Spleen (tissue), 11 donors: ENCODE measurements at regions not wholly inside any gene's neighbourhood (a gene's known extent, or its start where the extent isn't known, plus 50 kb on each side); places are given as distances from the start of the nearest gene placed in this dataset.

ENCODE experiments used
- DNase-seq: peaks from one replicate; pipeline ENCODE4 v3.0.0-alpha.2; 2020
- H3K27ac ChIP-seq, 8 donors: fragments of 200-600 bp; sonication (generic) in 7 of 8; 1 replicate in 4 of 8; 2 replicates in 4 of 8; pipeline versions ENCODE4 v1.5.0 to v1.8.0; 2016 to 2021; ENCODE audit warnings: inconsistent platforms in 4 of 8, mild to moderate bottlenecking in 4 of 8, moderate library complexity in 1 of 8
- H3K27me3 ChIP-seq, 7 donors: fragments of 200-600 bp; sonication (generic) in 6 of 7; replicated peaks in 1 of 7; 1 replicate in 4 of 7; 2 replicates in 3 of 7; pipeline versions ENCODE4 v1.5.0 to v1.8.0; 2016 to 2021; ENCODE audit warnings: inconsistent platforms in 3 of 7, mild to moderate bottlenecking in 1 of 7
- H3K36me3 ChIP-seq, 6 donors: fragments of 200-600 bp; sonication (generic) in 5 of 6; 1 replicate in 4 of 6; 2 replicates in 2 of 6; pipeline versions ENCODE4 v1.5.0 to v1.8.0; 2016 to 2021; ENCODE audit warnings: inconsistent platforms in 2 of 6
- H3K4me1 ChIP-seq, 6 donors: fragments of 200-600 bp; sonication (generic) in 5 of 6; 1 replicate in 3 of 6; 2 replicates in 3 of 6; pipeline versions ENCODE4 v1.5.0 to v1.8.0; 2016 to 2021; ENCODE audit warnings: inconsistent platforms in 3 of 6
- H3K4me3 ChIP-seq, 8 donors: fragments of 200-600 bp; sonication (generic) in 7 of 8; 1 replicate in 4 of 8; 2 replicates in 4 of 8; pipeline versions ENCODE4 v1.5.0 to v1.8.0; 2016 to 2021; ENCODE audit warnings: inconsistent platforms in 4 of 8, mild to moderate bottlenecking in 4 of 8, moderate library complexity in 2 of 8
- H3K9me3 ChIP-seq, 8 donors: fragments of 200-600 bp; sonication (generic) in 7 of 8; 1 replicate in 4 of 8; 2 replicates in 4 of 8; pipeline versions ENCODE4 v1.5.0 to v1.8.0; 2016 to 2021; ENCODE audit warnings: inconsistent platforms in 4 of 8
- POLR2A ChIP-seq, 3 donors: fragments of 450-650 bp; IDR thresholded peaks; one replicate each; pipeline ENCODE4 v1.5.1; 2017; ENCODE audit warnings: antibody characterized with exemption in 3 of 3, mild to moderate bottlenecking in 1 of 3
- POLR2AphosphoS5 ChIP-seq, 3 donors: sonication (generic); formaldehyde crosslinking; IDR thresholded peaks; one replicate each; pipeline ENCODE4 v1.5.1; 2017; ENCODE audit warnings: antibody characterized with exemption in 3 of 3
- WGBS, 5 donors: extraction: QIAGEN DNeasy Blood & Tissue Kit in 3 of 5; methylation state at CpG; one replicate each; pipeline versions ENCODE4 v1.1.5 to v1.1.7; 2013 to 2018; 5-methylcytosine and 5-hydroxymethylcytosine counted together
- intact Hi-C: fragments of 100-400 bp; cut with DNase I; formaldehyde crosslinking; loops from one replicate; pipeline ENCODE4 v1.15.0; 2023; ENCODE audit warnings: low total_unique reads
- TF ChIP-seq, protein P1 (sequence below), 11 experiments: fragments of 200-600 bp in 7 of 11; fragments of 450-650 bp in 4 of 11; sonication (generic) in 4 of 11; IDR thresholded peaks in 8 of 11; conservative IDR thresholded peaks in 3 of 11; 1 replicate in 7 of 11; 2 replicates in 4 of 11; pipeline versions ENCODE4 v1.4.0 to v1.8.0; 2016 to 2021; ENCODE audit warnings: antibody characterized with exemption in 11 of 11, inconsistent platforms in 4 of 11, mild to moderate bottlenecking in 1 of 11
- donor health status: healthy with polysubstance abuse.
- donor health status: DM: no; HTN: no; CAD: no; lungs with moderate emphysema.
- donor health status: DM: no; HTN: no; CAD: no.
- donor health status: Bipolar disorder and iron deficiency.
- donor health status: healthy.
- donor health status: DM: no; HTN: no; CAD: no.
- donor health status: DM: yes; HTN: yes; CAD: no.

DNA sequence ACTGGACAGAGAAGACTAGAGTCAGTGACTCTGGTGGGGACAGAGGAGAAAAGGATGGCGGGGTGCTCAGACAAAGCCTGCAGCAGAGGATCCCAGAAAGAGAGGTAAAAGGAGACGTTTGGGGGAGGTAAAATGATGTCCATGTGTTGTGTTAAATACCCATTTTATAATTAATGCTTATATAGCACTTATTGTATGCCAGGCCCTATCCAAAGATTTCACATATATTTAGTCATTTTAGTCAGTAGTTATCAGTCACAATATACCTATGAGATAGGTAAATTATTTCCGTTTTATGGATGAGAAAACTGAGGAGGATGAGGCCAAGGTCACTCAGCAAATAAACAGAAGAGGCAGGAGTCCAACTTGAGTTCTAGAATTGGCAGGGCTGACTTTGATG lies 144.6 kb upstream of the SEMA3E start:
- Histone ChIP-seq H3K4me3 (no peak overlapping the region), H3K27me3 (no peaks in the 10 kb centered on the region), H3K9me3 (no peaks in the 10 kb centered on the region), H3K36me3 (no peaks in the 10 kb centered on the region), H3K4me1 (no peaks in the 10 kb centered on the region), H3K27ac (no peak overlapping the region)
- intact Hi-C loops: no loop called here
- 57 to 82% (median 71%) methylated on average over 3 of the region's 3 CpGs for WGBS, 5 donors
- no peak for DNase-seq
- TF ChIP-seq POLR2AphosphoS5 (IDR thresholded peaks at IDR 0.05): no peak
- TF ChIP-seq POLR2A (IDR thresholded peaks at IDR 0.05): no peak
- TF ChIP-seq, protein P1, sequence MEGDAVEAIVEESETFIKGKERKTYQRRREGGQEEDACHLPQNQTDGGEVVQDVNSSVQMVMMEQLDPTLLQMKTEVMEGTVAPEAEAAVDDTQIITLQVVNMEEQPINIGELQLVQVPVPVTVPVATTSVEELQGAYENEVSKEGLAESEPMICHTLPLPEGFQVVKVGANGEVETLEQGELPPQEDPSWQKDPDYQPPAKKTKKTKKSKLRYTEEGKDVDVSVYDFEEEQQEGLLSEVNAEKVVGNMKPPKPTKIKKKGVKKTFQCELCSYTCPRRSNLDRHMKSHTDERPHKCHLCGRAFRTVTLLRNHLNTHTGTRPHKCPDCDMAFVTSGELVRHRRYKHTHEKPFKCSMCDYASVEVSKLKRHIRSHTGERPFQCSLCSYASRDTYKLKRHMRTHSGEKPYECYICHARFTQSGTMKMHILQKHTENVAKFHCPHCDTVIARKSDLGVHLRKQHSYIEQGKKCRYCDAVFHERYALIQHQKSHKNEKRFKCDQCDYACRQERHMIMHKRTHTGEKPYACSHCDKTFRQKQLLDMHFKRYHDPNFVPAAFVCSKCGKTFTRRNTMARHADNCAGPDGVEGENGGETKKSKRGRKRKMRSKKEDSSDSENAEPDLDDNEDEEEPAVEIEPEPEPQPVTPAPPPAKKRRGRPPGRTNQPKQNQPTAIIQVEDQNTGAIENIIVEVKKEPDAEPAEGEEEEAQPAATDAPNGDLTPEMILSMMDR (IDR thresholded peaks at IDR 0.05 in 8 of 11, conservative IDR thresholded peaks at IDR 0.05 in 3 of 11): no peak

DNA sequence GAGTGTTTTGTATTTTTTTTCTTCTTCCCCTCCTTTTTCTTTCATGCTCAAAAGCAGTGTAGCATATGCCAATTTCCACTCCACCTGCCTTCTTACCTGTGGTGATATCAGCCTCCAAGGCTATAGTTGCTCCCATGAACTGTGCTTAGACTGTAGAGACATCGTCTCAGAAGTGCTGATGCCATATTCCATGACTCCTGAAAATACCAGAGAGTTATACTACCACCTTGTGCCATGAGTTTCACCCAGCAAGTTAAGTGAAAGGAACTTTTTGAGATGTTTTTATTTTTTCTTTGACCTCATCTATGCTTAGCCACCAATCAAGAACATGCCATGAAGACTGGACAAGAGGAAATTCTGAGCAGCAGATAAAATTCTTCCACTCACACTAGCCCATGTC lies 142.8 kb upstream of the SEMA3E start:
- Histone ChIP-seq H3K4me1 (no peaks in the 10 kb centered on the region), H3K9me3 (no peaks in the 10 kb centered on the region), H3K27me3 (no peaks in the 10 kb centered on the region), H3K27ac (no peak overlapping the region), H3K4me3 (no peak overlapping the region), H3K36me3 (no peaks in the 10 kb centered on the region)
- intact Hi-C loops: no loop called here
- no peak for DNase-seq
- WGBS, 5 donors: 63 to 77% (median 67%) methylated on average over 1 of the region's 1 CpG
- no peak for TF ChIP-seq POLR2A (IDR thresholded peaks at IDR 0.05)
- TF ChIP-seq POLR2AphosphoS5 (IDR thresholded peaks at IDR 0.05): no peak
- TF ChIP-seq, protein P1 (IDR thresholded peaks at IDR 0.05 in 8 of 11, conservative IDR thresholded peaks at IDR 0.05 in 3 of 11): no peak

DNA sequence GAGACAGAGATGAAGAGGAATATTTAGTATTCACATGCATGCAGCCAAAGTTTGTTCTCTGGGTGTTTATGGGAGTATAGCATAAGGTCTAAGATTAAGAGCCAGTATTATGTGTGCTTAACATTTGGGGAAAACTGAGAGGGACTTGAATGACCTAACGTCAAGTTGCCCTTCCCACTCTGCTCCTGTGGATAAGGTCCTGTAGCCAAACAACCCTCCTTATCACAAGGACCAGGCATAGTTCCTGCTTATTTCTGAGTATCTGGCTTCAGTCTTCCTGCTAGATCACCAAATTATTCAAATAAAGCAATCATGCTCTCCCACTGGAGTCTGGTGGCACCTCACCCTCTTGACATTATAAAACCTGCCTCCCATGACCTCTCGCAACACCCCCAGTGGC lies 137.9 kb upstream of the SEMA3E start:
- H3K4me1 ChIP-seq: no peaks in the 10 kb centered on the region
- H3K9me3 ChIP-seq: no peaks in the 10 kb centered on the region
- DNase-seq: no peak
- no peak overlapping the region for H3K27ac ChIP-seq
- TF ChIP-seq, protein P1 (IDR thresholded peaks at IDR 0.05 in 8 of 11, conservative IDR thresholded peaks at IDR 0.05 in 3 of 11): no peak
- TF ChIP-seq POLR2A (IDR thresholded peaks at IDR 0.05) (no peak), POLR2AphosphoS5 (IDR thresholded peaks at IDR 0.05) (no peak)
- H3K4me3 ChIP-seq: no peak overlapping the region
- H3K36me3 ChIP-seq: no peaks in the 10 kb centered on the region
- intact Hi-C loops: no loop called here
- no peaks in the 10 kb centered on the region for H3K27me3 ChIP-seq
- WGBS, 5 donors: 73 to 82% (median 75%) methylated on average over 2 of the region's 2 CpGs

GRCh38 chr7:83782628-83783027 lies 133.7 kb upstream of the SEMA3E start:
- Histone ChIP-seq H3K9me3 (no peaks in the 10 kb centered on the region), H3K27ac (no peak overlapping the region), H3K4me3 (no peak overlapping the region), H3K36me3 (no peaks in the 10 kb centered on the region), H3K4me1 (no peaks in the 10 kb centered on the region), H3K27me3 (no peaks in the 10 kb centered on the region)
- no peak for TF ChIP-seq POLR2A (IDR thresholded peaks at IDR 0.05)
- TF ChIP-seq, protein P1 (IDR thresholded peaks at IDR 0.05 in 8 of 11, conservative IDR thresholded peaks at IDR 0.05 in 3 of 11): no peak
- no peak for TF ChIP-seq POLR2AphosphoS5 (IDR thresholded peaks at IDR 0.05)
- no peak for DNase-seq
- WGBS, 5 donors: 85 to 98% (median 93%) methylated on average over 2 of the region's 2 CpGs
- intact Hi-C loops: no loop called here
